ENCODE measurements at regions not wholly inside any gene's neighbourhood (a gene's known extent, or its start where the extent isn't known, plus 50 kb on each side); places are given as distances from the start of the nearest gene placed in this dataset.

DNA sequence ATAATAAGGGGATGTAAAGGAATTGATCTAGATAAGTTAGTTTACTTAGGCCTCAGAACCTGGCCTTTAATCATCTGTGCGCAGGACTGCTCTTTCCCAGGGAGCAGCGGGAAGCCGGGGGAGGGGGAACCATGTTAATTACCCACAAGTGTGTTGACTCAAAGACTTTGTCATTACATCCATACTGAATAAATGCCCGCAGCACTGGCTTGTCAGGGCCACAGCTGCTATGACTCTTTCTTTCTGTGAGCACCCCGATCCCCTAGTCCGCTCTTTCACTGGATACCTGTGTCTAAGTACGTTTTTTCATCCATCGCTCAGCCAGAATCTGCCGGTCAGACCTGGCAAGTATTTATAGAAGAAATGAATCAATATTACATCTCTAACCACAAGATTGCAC, 249.3 kb upstream of the DMRT1 start:
- Histone ChIP-seq H3K9me3 (no peaks in the 10 kb centered on the region), H3K4me1 (peaks cover 9 to 29% (median 20%) of the 10 kb centered on the region in 4 donors), H3K36me3 (no peaks in the 10 kb centered on the region), H3K4me3 (no peak overlapping the region), H3K27me3 (no peaks in the 10 kb centered on the region), H3K27ac (peak overlapping the region in 2 of 5 donors; percentile 16 to 53)
- TF ChIP-seq POLR2A (IDR thresholded peaks at IDR 0.05): no peak
- no peak for TF ChIP-seq POLR2AphosphoS5 (IDR thresholded peaks at IDR 0.05)
- TF ChIP-seq CTCF (IDR thresholded peaks at IDR 0.05): no peak
- no peak for TF ChIP-seq EP300 (IDR thresholded peaks at IDR 0.05)
- DNase-seq: peak in 1 of 2 donors; percentile 63
- 60 to 78% (median 70%) methylated on average over 9 of the region's 9 CpGs for WGBS, 5 donors
- intact Hi-C loops (cut with DNase I; ENCODE audit: low total_unique reads): no loop called here

GRCh38 chr9:592733-593132, 248.8 kb upstream of the DMRT1 start:
- WGBS, 5 donors: 72 to 94% (median 81%) methylated on average over 3 of the region's 3 CpGs
- Histone ChIP-seq H3K27me3 (no peaks in the 10 kb centered on the region), H3K9me3 (no peaks in the 10 kb centered on the region), H3K4me1 (peaks cover 9 to 29% (median 20%) of the 10 kb centered on the region in 4 donors), H3K27ac (no peak overlapping the region), H3K36me3 (no peaks in the 10 kb centered on the region), H3K4me3 (no peak overlapping the region)
- TF ChIP-seq EP300 (IDR thresholded peaks at IDR 0.05): no peak
- no peak for TF ChIP-seq POLR2AphosphoS5 (IDR thresholded peaks at IDR 0.05)
- TF ChIP-seq POLR2A (IDR thresholded peaks at IDR 0.05): no peak
- no peak for TF ChIP-seq CTCF (IDR thresholded peaks at IDR 0.05)
- intact Hi-C loops (cut with DNase I; ENCODE audit: low total_unique reads): no loop called here
- no peak for DNase-seq

GRCh38 chr9:593809-594208, 247.7 kb upstream of the DMRT1 start:
- Histone ChIP-seq H3K4me1 (peaks cover 9 to 29% (median 20%) of the 10 kb centered on the region in 4 donors), H3K4me3 (no peak overlapping the region), H3K36me3 (no peaks in the 10 kb centered on the region), H3K27ac (no peak overlapping the region), H3K9me3 (no peaks in the 10 kb centered on the region), H3K27me3 (no peaks in the 10 kb centered on the region)
- no peak for DNase-seq
- intact Hi-C loops (cut with DNase I; ENCODE audit: low total_unique reads): no loop called here
- WGBS, 5 donors: 88 to 93% (median 90%) methylated on average over 2 of the region's 2 CpGs
- no peak for TF ChIP-seq CTCF (IDR thresholded peaks at IDR 0.05)
- TF ChIP-seq POLR2AphosphoS5 (IDR thresholded peaks at IDR 0.05): no peak
- TF ChIP-seq EP300 (IDR thresholded peaks at IDR 0.05): no peak
- no peak for TF ChIP-seq POLR2A (IDR thresholded peaks at IDR 0.05)

DNA sequence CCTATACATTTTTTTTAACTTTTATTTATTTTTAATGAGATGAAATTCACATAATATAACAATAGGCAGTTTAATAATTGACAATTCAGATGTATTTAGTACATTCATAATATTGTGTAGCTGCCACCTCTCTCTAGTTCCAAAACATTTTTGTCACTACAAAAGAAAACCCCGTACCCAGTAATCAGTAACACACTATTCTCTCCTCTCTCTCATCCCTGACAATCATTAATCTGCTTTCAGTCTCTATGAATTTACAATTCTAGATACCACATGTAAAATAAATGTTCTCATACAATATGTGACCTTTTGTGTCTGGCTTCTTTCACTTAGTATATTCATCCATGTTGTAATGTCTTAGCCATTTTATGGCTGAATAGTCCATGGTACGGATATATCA, 244.8 kb upstream of the DMRT1 start:
- TF ChIP-seq POLR2A (IDR thresholded peaks at IDR 0.05) (no peak), EP300 (IDR thresholded peaks at IDR 0.05) (no peak), POLR2AphosphoS5 (IDR thresholded peaks at IDR 0.05) (no peak)
- Histone ChIP-seq H3K9me3 (no peaks in the 10 kb centered on the region), H3K27me3 (no peaks in the 10 kb centered on the region), H3K27ac (no peak overlapping the region), H3K4me3 (no peak overlapping the region), H3K4me1 (peaks cover 0 to 6% (median 2%) of the 10 kb centered on the region in 4 donors), H3K36me3 (no peaks in the 10 kb centered on the region)
- no peak for DNase-seq
- intact Hi-C loops (cut with DNase I; ENCODE audit: low total_unique reads): no loop called here
- 87 to 93% (median 90%) methylated on average over 2 of the region's 2 CpGs for WGBS, 5 donors

DNA sequence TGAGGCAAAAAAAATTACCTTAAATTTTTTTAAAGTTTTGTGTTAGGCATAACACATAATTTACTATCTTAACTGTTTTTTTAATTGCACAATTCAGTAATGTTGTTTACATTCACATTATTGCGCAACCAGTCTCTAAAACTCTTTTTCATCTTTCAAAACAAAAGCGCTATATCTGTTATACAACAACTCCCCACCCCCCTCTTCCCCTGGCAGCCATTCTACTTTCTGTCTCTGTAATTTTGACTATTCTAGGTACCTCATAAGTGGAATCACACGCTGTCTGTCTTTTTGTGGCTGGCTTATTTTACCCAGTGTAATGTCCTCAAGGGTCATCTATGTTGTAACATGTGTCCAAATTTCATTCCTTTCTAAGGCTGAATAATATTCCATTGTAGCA, 241.5 kb upstream of the DMRT1 start:
- no peaks in the 10 kb centered on the region for H3K27me3 ChIP-seq
- 93 to 96% (median 95%) methylated on average over 3 of the region's 3 CpGs for WGBS, 5 donors

More for the DNA sequence above, 241.5 kb upstream of the DMRT1 start:
- Histone ChIP-seq H3K9me3 (no peaks in the 10 kb centered on the region), H3K27ac (no peak overlapping the region), H3K4me3 (no peak overlapping the region), H3K4me1 (no peaks in the 10 kb centered on the region), H3K36me3 (no peaks in the 10 kb centered on the region)
- DNase-seq: no peak
- intact Hi-C loops (cut with DNase I; ENCODE audit: low total_unique reads): no loop called here
- TF ChIP-seq POLR2A (IDR thresholded peaks at IDR 0.05) (no peak), POLR2AphosphoS5 (IDR thresholded peaks at IDR 0.05) (no peak), EP300 (IDR thresholded peaks at IDR 0.05) (no peak), CTCF (IDR thresholded peaks at IDR 0.05) (no peak)
